VCaP (cell line): ENCODE measurements at regions not wholly inside any gene's neighbourhood (a gene's known extent, or its start where the extent isn't known, plus 50 kb on each side); places are given as distances from the start of the nearest gene placed in this dataset.
"Not testable (repeated sequence)": the region's sequence is repeated elsewhere in the genome, so short reads cannot be mapped to it uniquely, and the experiment has no call there.

Experiments used
- H3K27ac ChIP-seq: fragments of 450-650 bp; 2 replicates; pipeline ENCODE4 v1.5.1; 2017
- CTCF ChIP-seq: fragments of 450-650 bp; conservative IDR thresholded peaks from 2 replicates; pipeline ENCODE4 v1.5.1; 2017; ENCODE audit warnings: mild to moderate bottlenecking, moderate library complexity

GRCh38 chr10:28883741-28884423 is 206.6 kb downstream of the BAMBI start:
- no peak for TF ChIP-seq CTCF
- no peak overlapping the region for H3K27ac ChIP-seq

GRCh38 chr10:28890121-28890950 is 213.0 kb downstream of the BAMBI start:
- no peak for TF ChIP-seq CTCF
- H3K27ac ChIP-seq: no peak overlapping the region

- H3K27ac ChIP-seq: no peak overlapping the region
- no peak for TF ChIP-seq CTCF
These were observed 213.9 kb downstream of the BAMBI start for GRCh38 chr10:28891058-28891713.

GRCh38 chr10:28892818-28893547 is 215.7 kb downstream of the BAMBI start:
- H3K27ac ChIP-seq: no peak overlapping the region

GRCh38 chr10:28894146-28894545 is 216.8 kb downstream of the BAMBI start:
- TF ChIP-seq CTCF: no peak
- no peak overlapping the region for H3K27ac ChIP-seq

More at GRCh38 chr10:28892818-28893547, 215.7 kb downstream of the BAMBI start:
- TF ChIP-seq CTCF: no peak

- H3K27ac ChIP-seq: not testable (repeated sequence)
These were observed 218.3 kb downstream of the BAMBI start for GRCh38 chr10:28895671-28896070.

- not testable (repeated sequence) for H3K27ac ChIP-seq
These were observed 219.6 kb downstream of the BAMBI start for GRCh38 chr10:28896791-28897409.
